Fibroblast of lung (primary cell): ENCODE measurements at regions not wholly inside any gene's neighbourhood (a gene's known extent, or its start where the extent isn't known, plus 50 kb on each side); places are given as distances from the start of the nearest gene placed in this dataset.

Experiments used
- CTCF ChIP-seq, 2 donors: IDR thresholded peaks in 1 of 2; conservative IDR thresholded peaks in 1 of 2; 1 replicate in 1 of 2; 2 replicates in 1 of 2; pipeline ENCODE4 v1.5.1; 2011 to 2012; ENCODE audit warnings: low read length in 2 of 2, control low read depth in 1 of 2, inconsistent platforms in 1 of 2, low read depth in 1 of 2, mild to moderate bottlenecking in 1 of 2
- EZH2 ChIP-seq: IDR thresholded peaks from 2 replicates; pipeline ENCODE4 v1.5.1; 2012; ENCODE audit warnings: low read length, control low read depth, mild to moderate bottlenecking; ENCODE audit errors: missing control alignments

DNA sequence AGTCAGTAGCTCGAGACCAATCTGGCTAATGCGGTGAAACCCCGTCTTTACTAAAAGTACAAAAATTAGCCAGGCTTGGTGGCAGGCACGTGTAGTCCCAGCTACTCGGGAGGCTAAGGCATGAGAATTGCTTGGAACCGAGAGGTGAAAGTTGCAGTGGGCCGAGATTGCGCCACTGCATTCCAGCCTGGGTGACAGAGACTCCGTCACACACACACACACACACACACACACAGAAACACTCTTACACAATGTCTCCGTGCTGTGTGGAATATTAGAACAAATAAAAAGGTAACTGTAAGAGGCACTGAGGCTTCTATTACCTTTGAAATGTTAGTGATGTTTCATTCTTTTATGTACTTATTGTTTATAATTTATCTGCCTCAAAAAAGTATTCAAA lies 326.6 kb downstream of the GPAT3 start:
- TF ChIP-seq CTCF (conservative IDR thresholded peaks at IDR 0.05 in 1 of 2, IDR thresholded peaks at IDR 0.05 in 1 of 2; ENCODE audit: low read depth in 1 of 2, low read length in 2 of 2): no peak
- TF ChIP-seq EZH2: no peak
